ENCODE measurements at regions not wholly inside any gene's neighbourhood (a gene's known extent, or its start where the extent isn't known, plus 50 kb on each side); places are given as distances from the start of the nearest gene placed in this dataset.
"Not testable (repeated sequence)": the region's sequence is repeated elsewhere in the genome, so short reads cannot be mapped to it uniquely, and the experiment has no call there.

DNA sequence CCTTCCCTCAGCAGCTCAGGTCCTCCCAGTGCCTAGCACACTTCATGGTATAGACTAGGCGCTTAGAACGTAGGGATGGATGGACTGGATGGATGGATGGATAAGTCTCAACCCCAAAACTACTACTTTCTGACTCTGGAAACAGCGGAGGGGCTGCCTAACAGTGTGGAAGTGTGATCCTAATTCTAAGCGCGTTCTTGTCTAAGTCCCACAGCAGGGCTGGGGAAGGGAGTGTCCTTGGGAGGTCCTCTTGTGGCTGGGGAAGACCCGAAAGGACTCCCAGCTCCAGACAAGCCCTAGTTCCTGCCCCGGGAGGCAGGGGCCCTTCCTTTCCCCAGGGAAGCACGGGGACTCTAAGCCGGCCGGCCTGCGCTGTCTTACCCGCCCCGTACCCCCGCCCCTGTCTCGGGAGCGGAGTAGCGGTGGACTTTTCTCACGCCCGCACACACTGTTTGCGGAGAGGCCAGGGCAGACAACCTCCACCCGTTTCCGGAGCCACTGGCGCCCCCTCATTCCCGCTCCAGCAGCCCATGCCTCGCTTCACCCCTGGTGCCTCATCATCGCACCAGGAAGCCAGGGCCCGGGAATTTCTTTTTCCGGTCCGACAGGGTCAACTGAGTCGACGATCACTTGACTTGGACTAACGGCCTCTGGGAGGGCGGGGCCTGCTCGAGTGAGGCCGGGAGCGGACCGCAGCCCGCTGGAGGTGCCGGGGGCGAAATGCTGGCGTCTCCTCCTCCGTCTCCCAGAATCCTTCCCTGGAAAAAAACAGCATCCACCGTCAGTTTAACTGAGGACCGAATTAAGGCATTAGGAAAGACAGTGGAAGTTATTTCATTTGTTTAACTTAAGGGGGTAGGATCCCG is 133.3 kb downstream of the TBC1D2B start:
- H3K4me3 ChIP-seq (ENCODE audit: control insufficient read depth in 1 of 2, extremely low read depth in 1 of 2, low read length in 1 of 2), result peak overlapping the region; percentile 33 to 55
- no peak overlapping the region for H3K27ac ChIP-seq (ENCODE audit: low read length)
- no peaks in the 10 kb centered on the region for H3K36me3 ChIP-seq (ENCODE audit: control insufficient read depth in 2 of 2, extremely low read depth in 1 of 2, insufficient read depth in 1 of 2, low read length in 1 of 2)
- CTCF ChIA-PET, result no interaction called here
- H3K4me1 ChIP-seq (ENCODE audit: control insufficient read depth in 1 of 2, extremely low read depth in 1 of 2, insufficient read depth in 2 of 2, low read length in 2 of 2), result peaks cover 0 to 10% of the 10 kb centered on the region in 2 experiments
- DNase-seq, result peak in 19 of 35 experiments; percentile 3 to 55 (median 11)
- Mint-ChIP-seq H3K27ac (no peak overlapping the region), H3K9me3 (no peaks in the 10 kb centered on the region), H3K27me3 (peaks cover 2 to 14% of the 10 kb centered on the region in 2 donors), H3K4me3 (peak overlapping the region; percentile 60 to 80 (median 70)), H3K36me3 (no peaks in the 10 kb centered on the region), H3K4me1 (peaks cover 7 to 15% (median 8%) of the 10 kb centered on the region in 3 donors)
- peak; percentile 28 to 60 (median 42) for ATAC-seq (replicated peaks in 1 of 4)
- H3K27me3 ChIP-seq (replicated peaks in 1 of 2; ENCODE audit: control insufficient read depth in 2 of 2, extremely low read depth in 1 of 2, insufficient read depth in 2 of 2, low read length in 1 of 2), result peaks cover 0 to 8% of the 10 kb centered on the region in 2 experiments
- no peaks in the 10 kb centered on the region for H3K9me3 ChIP-seq
- 6% methylated on average over 29 of the region's 45 CpGs for WGBS (ENCODE audit: insufficient coverage)
- POLR2A ChIA-PET, result no interaction called here

DNA sequence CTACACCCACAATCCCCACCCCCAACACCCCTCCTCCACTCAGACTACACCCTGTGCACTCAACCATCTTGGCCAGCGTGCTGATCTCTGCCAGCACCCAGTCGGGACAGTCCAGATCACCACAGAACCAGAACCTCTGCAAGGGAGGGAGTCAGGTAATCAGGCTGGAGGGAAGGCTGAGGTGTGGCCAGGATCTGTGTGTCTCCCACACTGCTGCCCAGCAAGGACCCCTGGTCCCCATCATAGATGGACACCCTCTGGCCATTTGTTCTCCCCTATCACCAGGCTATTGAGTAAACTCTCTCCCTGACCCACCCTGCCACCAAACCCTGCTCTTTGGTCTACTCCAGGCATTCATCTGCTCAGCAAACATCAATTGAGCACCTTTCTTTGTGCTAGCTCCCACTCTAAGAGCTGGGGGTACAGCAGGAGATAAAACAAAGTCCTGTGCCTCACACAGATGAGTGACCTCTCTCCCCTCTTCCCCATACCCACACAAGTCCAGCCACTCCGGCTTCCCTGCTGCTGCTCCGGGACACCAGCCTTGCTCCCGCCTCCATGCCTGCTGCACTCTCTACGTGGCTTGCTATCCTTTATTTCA is 134.8 kb downstream of the TBC1D2B start:
- Histone ChIP-seq H3K27me3 (replicated peaks in 1 of 2; ENCODE audit: control insufficient read depth in 2 of 2, extremely low read depth in 1 of 2, insufficient read depth in 2 of 2, low read length in 1 of 2) (peaks cover 0 to 8% of the 10 kb centered on the region in 2 experiments), H3K36me3 (ENCODE audit: control insufficient read depth in 2 of 2, extremely low read depth in 1 of 2, insufficient read depth in 1 of 2, low read length in 1 of 2) (no peaks in the 10 kb centered on the region), H3K9me3 (no peaks in the 10 kb centered on the region), H3K4me3 (ENCODE audit: control insufficient read depth in 1 of 2, extremely low read depth in 1 of 2, low read length in 1 of 2) (no peak overlapping the region), H3K4me1 (ENCODE audit: control insufficient read depth in 1 of 2, extremely low read depth in 1 of 2, insufficient read depth in 2 of 2, low read length in 2 of 2) (peaks cover 0 to 10% of the 10 kb centered on the region in 2 experiments), H3K27ac (ENCODE audit: low read length) (no peak overlapping the region)
- ChIA-PET POLR2A (no interaction called here), CTCF (no interaction called here)
- Mint-ChIP-seq H3K27me3 (peaks cover 2 to 14% of the 10 kb centered on the region in 2 donors), H3K4me1 (peaks cover 7 to 15% (median 8%) of the 10 kb centered on the region in 3 donors), H3K9me3 (no peaks in the 10 kb centered on the region), H3K36me3 (no peaks in the 10 kb centered on the region), H3K27ac (no peak overlapping the region), H3K4me3 (peak overlapping the region in 1 of 3 donors; percentile 10)
- WGBS (ENCODE audit: insufficient coverage), result 94% methylated on average over 4 of the region's 6 CpGs
- no peak for ATAC-seq (replicated peaks in 1 of 4)
- no peak for DNase-seq

GRCh38 chr15:77941090-77941827 is 136.3 kb downstream of the TBC1D2B start:
- H3K9me3 ChIP-seq; H3K36me3 ChIP-seq (ENCODE audit: control insufficient read depth in 2 of 2, extremely low read depth in 1 of 2, insufficient read depth in 1 of 2, low read length in 1 of 2); H3K9me3 Mint-ChIP-seq; H3K4me3 ChIP-seq (ENCODE audit: control insufficient read depth in 1 of 2, extremely low read depth in 1 of 2, low read length in 1 of 2); POLR2A ChIA-PET; H3K4me3 Mint-ChIP-seq; H3K27ac ChIP-seq (ENCODE audit: low read length); H3K27ac Mint-ChIP-seq; ATAC-seq (replicated peaks in 1 of 4); H3K36me3 Mint-ChIP-seq; H3K4me1 ChIP-seq (ENCODE audit: control insufficient read depth in 1 of 2, extremely low read depth in 1 of 2, insufficient read depth in 2 of 2, low read length in 2 of 2); H3K27me3 ChIP-seq (replicated peaks in 1 of 2; ENCODE audit: control insufficient read depth in 2 of 2, extremely low read depth in 1 of 2, insufficient read depth in 2 of 2, low read length in 1 of 2); DNase-seq; CTCF ChIA-PET: not testable (repeated sequence)
- Mint-ChIP-seq H3K27me3 (peaks cover 0 to 14% of the 10 kb centered on the region in 2 donors), H3K4me1 (peaks cover 7 to 15% (median 8%) of the 10 kb centered on the region in 3 donors)
- WGBS (ENCODE audit: insufficient coverage), result 90% methylated on average over 5 of the region's 25 CpGs

DNA sequence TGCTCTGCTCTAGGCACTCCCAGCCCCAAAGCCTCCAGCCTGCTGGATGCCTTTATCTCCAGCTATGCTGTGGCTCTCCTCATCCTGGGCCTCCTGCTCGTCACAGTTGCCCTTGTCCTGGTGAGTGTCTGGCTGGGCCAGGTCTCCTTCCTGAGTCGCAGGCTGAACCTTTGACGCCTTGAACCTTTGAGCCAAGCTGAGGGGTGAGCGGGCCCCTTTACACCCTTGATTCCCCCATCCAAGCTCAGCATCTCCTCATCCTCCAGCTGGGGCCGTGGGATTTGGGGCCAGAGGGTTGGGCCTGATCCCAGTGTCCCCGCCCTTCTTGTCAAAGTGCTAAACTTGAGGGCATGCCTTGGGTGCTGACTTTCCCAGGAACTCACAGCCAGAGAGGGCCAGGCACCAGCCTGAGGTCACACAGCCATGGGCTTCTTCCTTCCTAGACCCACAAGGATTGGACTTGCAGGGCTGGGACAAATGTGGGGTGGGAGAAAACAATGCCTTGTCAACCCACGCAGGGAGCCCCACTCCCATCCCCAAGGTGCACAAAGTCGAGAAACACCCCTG is 137.0 kb downstream of the TBC1D2B start:
- Mint-ChIP-seq H3K4me1 (peaks cover 7 to 15% (median 8%) of the 10 kb centered on the region in 3 donors), H3K4me3 (no peak overlapping the region), H3K27ac (no peak overlapping the region), H3K36me3 (no peaks in the 10 kb centered on the region), H3K27me3 (peaks cover 0 to 11% of the 10 kb centered on the region in 2 donors), H3K9me3 (no peaks in the 10 kb centered on the region)
- Histone ChIP-seq H3K4me1 (ENCODE audit: control insufficient read depth in 1 of 2, extremely low read depth in 1 of 2, insufficient read depth in 2 of 2, low read length in 2 of 2) (peaks cover 0 to 10% of the 10 kb centered on the region in 2 experiments), H3K9me3 (no peaks in the 10 kb centered on the region), H3K36me3 (ENCODE audit: control insufficient read depth in 2 of 2, extremely low read depth in 1 of 2, insufficient read depth in 1 of 2, low read length in 1 of 2) (no peaks in the 10 kb centered on the region), H3K4me3 (ENCODE audit: control insufficient read depth in 1 of 2, extremely low read depth in 1 of 2, low read length in 1 of 2) (no peak overlapping the region), H3K27me3 (replicated peaks in 1 of 2; ENCODE audit: control insufficient read depth in 2 of 2, extremely low read depth in 1 of 2, insufficient read depth in 2 of 2, low read length in 1 of 2) (peaks cover 0 to 6% of the 10 kb centered on the region in 2 experiments), H3K27ac (ENCODE audit: low read length) (no peak overlapping the region)
- DNase-seq, result no peak
- ATAC-seq (replicated peaks in 1 of 4), result no peak
- WGBS (ENCODE audit: insufficient coverage), result 74% methylated on average over 6 of the region's 8 CpGs
- CTCF ChIA-PET, result no interaction called here
- POLR2A ChIA-PET, result no interaction called here

DNA sequence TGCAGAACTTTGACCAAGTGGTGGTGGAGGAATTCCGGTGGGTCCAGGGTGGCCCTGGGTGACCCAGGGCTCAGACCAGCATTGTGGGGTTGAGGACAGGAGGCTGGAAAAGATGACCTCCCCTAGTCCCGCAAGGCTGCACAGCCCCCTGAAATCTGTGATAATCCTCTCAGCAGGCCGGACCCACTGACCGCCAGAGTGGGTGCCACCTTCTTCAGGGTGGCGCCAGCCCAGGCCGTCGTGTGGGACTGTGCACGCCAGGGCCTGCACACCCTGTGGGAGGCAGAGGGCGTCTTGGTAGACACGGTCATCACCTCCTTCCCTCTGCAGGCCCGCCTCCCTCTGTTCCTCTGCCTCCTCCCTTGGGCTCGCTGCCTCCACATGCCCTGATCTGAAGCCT is 137.7 kb downstream of the TBC1D2B start:
- Mint-ChIP-seq H3K9me3 (no peaks in the 10 kb centered on the region), H3K27ac (no peak overlapping the region)

DNA sequence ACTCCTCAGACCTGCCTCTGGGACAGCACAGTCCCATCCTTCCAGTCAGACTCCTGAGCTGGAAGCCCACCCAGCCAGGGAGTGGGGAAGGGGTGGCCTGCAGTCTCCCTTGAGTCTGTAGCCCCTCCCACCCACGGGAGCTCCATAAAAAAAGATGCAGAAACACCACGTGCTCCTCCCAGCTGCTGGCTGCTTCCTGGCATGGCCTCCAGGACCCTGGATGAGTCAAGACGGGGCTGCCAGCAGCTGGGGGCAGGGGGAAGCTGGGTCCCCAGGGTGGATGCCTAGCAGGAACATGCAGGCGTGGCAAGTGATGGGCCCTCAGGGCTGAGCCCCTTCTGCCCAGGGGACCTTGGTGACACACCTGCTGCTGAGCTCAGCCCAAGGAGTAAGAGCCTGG is 138.5 kb downstream of the TBC1D2B start:
- ATAC-seq (replicated peaks in 1 of 4); POLR2A ChIA-PET; H3K4me3 ChIP-seq (ENCODE audit: control insufficient read depth in 1 of 2, extremely low read depth in 1 of 2, low read length in 1 of 2); H3K27me3 ChIP-seq (replicated peaks in 1 of 2; ENCODE audit: control insufficient read depth in 2 of 2, extremely low read depth in 1 of 2, insufficient read depth in 2 of 2, low read length in 1 of 2); H3K9me3 Mint-ChIP-seq; H3K4me1 Mint-ChIP-seq; H3K27me3 Mint-ChIP-seq; H3K4me1 ChIP-seq (ENCODE audit: control insufficient read depth in 1 of 2, extremely low read depth in 1 of 2, insufficient read depth in 2 of 2, low read length in 2 of 2); H3K27ac ChIP-seq (ENCODE audit: low read length); H3K4me3 Mint-ChIP-seq; H3K9me3 ChIP-seq; H3K36me3 ChIP-seq (ENCODE audit: control insufficient read depth in 2 of 2, extremely low read depth in 1 of 2, insufficient read depth in 1 of 2, low read length in 1 of 2); H3K27ac Mint-ChIP-seq; H3K36me3 Mint-ChIP-seq; DNase-seq: not testable (repeated sequence)
- 66% methylated on average over 2 of the region's 4 CpGs for WGBS (ENCODE audit: insufficient coverage)
- CTCF ChIA-PET, result interaction anchor here in 1 of 2 donors (1.0 kb wide), 1 partner anchor 302 kb away, joined by 3 read pairs; no protein-coding TSS in a partner anchor

More for the DNA sequence above, 137.7 kb downstream of the TBC1D2B start:
- DNase-seq, result no peak
- Mint-ChIP-seq H3K4me1 (peaks cover 7 to 11% (median 8%) of the 10 kb centered on the region in 3 donors), H3K4me3 (no peak overlapping the region), H3K36me3 (no peaks in the 10 kb centered on the region), H3K27me3 (peaks cover 0 to 10% of the 10 kb centered on the region in 2 donors)
- Histone ChIP-seq H3K27ac (ENCODE audit: low read length) (no peak overlapping the region), H3K27me3 (replicated peaks in 1 of 2; ENCODE audit: control insufficient read depth in 2 of 2, extremely low read depth in 1 of 2, insufficient read depth in 2 of 2, low read length in 1 of 2) (peaks cover 0 to 6% of the 10 kb centered on the region in 2 experiments), H3K4me1 (ENCODE audit: control insufficient read depth in 1 of 2, extremely low read depth in 1 of 2, insufficient read depth in 2 of 2, low read length in 2 of 2) (peaks cover 0 to 10% of the 10 kb centered on the region in 2 experiments), H3K36me3 (ENCODE audit: control insufficient read depth in 2 of 2, extremely low read depth in 1 of 2, insufficient read depth in 1 of 2, low read length in 1 of 2) (no peaks in the 10 kb centered on the region), H3K4me3 (ENCODE audit: control insufficient read depth in 1 of 2, extremely low read depth in 1 of 2, low read length in 1 of 2) (no peak overlapping the region), H3K9me3 (no peaks in the 10 kb centered on the region)
- ATAC-seq (replicated peaks in 1 of 4), result no peak
- 88% methylated on average over 11 of the region's 12 CpGs for WGBS (ENCODE audit: insufficient coverage)
- ChIA-PET POLR2A (no interaction called here), CTCF (interaction anchor here in 1 of 2 donors (1.0 kb wide), 1 partner anchor 301 kb away, joined by 3 read pairs; no protein-coding TSS in a partner anchor)

All from T-cell (primary cell).